OCI-LY1 (cell line): ENCODE measurements at regions not wholly inside any gene's neighbourhood (a gene's known extent, or its start where the extent isn't known, plus 50 kb on each side); places are given as distances from the start of the nearest gene placed in this dataset.

Experiments
- H2AFZ ChIP-seq: fragments of 200-600 bp; sonication (generic), shearing (Covaris generic); 2 replicates; pipeline ENCODE4 v1.6.0; 2014; ENCODE audit warnings: antibody characterized with exemption, mild to moderate bottlenecking, low read length
- H3F3A ChIP-seq: fragments of 200-600 bp; sonication (generic), shearing (Covaris generic); 2 replicates; pipeline ENCODE4 v1.6.0; 2014; ENCODE audit warnings: mild to moderate bottlenecking, antibody characterized with exemption, low read length, moderate library complexity; ENCODE audit not compliant: insufficient read depth
- H3K27ac ChIP-seq: fragments of 200-600 bp; sonication (generic); 2 replicates; pipeline ENCODE4 v1.5.1; 2014; ENCODE audit warnings: low read length, mixed run types, mild to moderate bottlenecking, low read depth; ENCODE audit not compliant: poor library complexity, severe bottlenecking
- H3K27me3 ChIP-seq: fragments of 200-600 bp; sonication (generic); 2 replicates; pipeline ENCODE4 v1.6.0; 2014; ENCODE audit warnings: antibody characterized with exemption, mild to moderate bottlenecking, low read length, moderate library complexity; ENCODE audit not compliant: insufficient read depth
- H3K36me3 ChIP-seq: fragments of 200-600 bp; sonication (generic); 2 replicates; pipeline ENCODE4 v1.6.1; 2014; ENCODE audit warnings: mild to moderate bottlenecking, antibody characterized with exemption, low read length, moderate library complexity, mixed read lengths; ENCODE audit not compliant: insufficient read depth
- H3K4me1 ChIP-seq: fragments of 200-600 bp; sonication (generic); 2 replicates; pipeline ENCODE4 v1.5.1; 2014; ENCODE audit warnings: mild to moderate bottlenecking, low read length, moderate library complexity; ENCODE audit not compliant: insufficient read depth, severe bottlenecking
- H3K4me2 ChIP-seq: fragments of 200-600 bp; sonication (generic), shearing (Covaris generic); 2 replicates; pipeline ENCODE4 v1.6.1; 2014; ENCODE audit warnings: low read length
- H3K4me3 ChIP-seq: fragments of 200-600 bp; sonication (generic); 2 replicates; pipeline ENCODE4 v1.5.1; 2014; ENCODE audit warnings: low read length, low read depth, mild to moderate bottlenecking, mixed read lengths; ENCODE audit not compliant: poor library complexity, severe bottlenecking
- H3K79me2 ChIP-seq: fragments of 200-600 bp; shearing (Covaris generic); 2 replicates; pipeline ENCODE4 v1.6.1; 2016; ENCODE audit warnings: mixed run types, low read length, mixed read lengths; ENCODE audit not compliant: insufficient read depth
- H3K9ac ChIP-seq: fragments of 200-600 bp; sonication (generic), shearing (Covaris generic); 2 replicates; pipeline ENCODE4 v1.6.1; 2014; ENCODE audit warnings: mild to moderate bottlenecking, low read length, mixed read lengths
- H3K9me2 ChIP-seq: fragments of 200-600 bp; sonication (generic), shearing (Covaris generic); 2 replicates; pipeline ENCODE4 v1.6.1; 2014; ENCODE audit warnings: low read depth, mild to moderate bottlenecking, low read length, mixed read lengths
- H3K9me3 ChIP-seq: fragments of 200-600 bp; shearing (Covaris generic); 2 replicates; pipeline ENCODE4 v1.6.1; 2014; ENCODE audit warnings: low read length, mixed read lengths
- H4K20me1 ChIP-seq: fragments of 200-600 bp; sonication (generic), shearing (Covaris generic); 2 replicates; pipeline ENCODE4 v1.6.0; 2016; ENCODE audit warnings: mild to moderate bottlenecking, low read length; ENCODE audit not compliant: insufficient read depth
- CTCF ChIP-seq: fragments of 200-600 bp; sonication (generic), shearing (Covaris generic); IDR thresholded peaks from 2 replicates; pipeline ENCODE4 v1.5.1; 2017; ENCODE audit warnings: mild to moderate bottlenecking, antibody characterized with exemption, low read length, moderate library complexity, mixed read lengths
- EZH2 ChIP-seq: fragments of 200-600 bp; sonication (generic), shearing (Covaris generic); IDR thresholded peaks from 2 replicates; pipeline ENCODE4 v1.8.0; 2017; ENCODE audit warnings: borderline replicate concordance, mixed run types, mild to moderate bottlenecking, antibody characterized with exemption, low read length, moderate library complexity, mixed read lengths

- Histone ChIP-seq H3K27ac (no peak overlapping the region), H3F3A (no peaks in the 10 kb centered on the region), H3K9me3 (no peaks in the 10 kb centered on the region), H3K4me3 (no peak overlapping the region), H3K4me2 (no peak overlapping the region), H3K9ac (no peak overlapping the region), H4K20me1 (no peaks in the 10 kb centered on the region), H2AFZ (no peak overlapping the region), H3K27me3 (no peaks in the 10 kb centered on the region), H3K36me3 (no peaks in the 10 kb centered on the region), H3K9me2 (no peaks in the 10 kb centered on the region), H3K4me1 (no peaks in the 10 kb centered on the region), H3K79me2 (no peaks in the 10 kb centered on the region)
- no peak for TF ChIP-seq EZH2
Measured at GRCh38 chr2:13180729-13181128, 464.0 kb downstream of the TRIB2 start.

DNA sequence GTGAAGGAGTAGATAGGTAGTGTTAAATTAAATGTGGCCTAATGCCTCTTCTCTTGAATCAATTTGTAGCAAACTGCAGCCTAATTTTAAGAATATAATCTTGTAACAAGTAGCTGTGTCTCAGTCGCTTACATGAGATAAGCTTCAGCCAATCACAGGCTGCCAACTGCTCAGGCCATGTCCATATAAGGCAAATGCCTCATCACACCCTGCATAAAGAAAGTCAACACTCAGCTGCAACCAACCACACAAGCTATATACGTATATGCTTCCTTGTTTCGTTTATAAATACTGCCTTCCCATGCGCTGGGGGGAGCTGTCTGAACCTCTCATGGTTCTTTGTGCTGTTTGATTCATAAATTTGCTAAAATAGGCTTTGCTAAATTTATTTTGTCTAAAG, 476.3 kb downstream of the TRIB2 start:
- Histone ChIP-seq H3K9me3 (no peaks in the 10 kb centered on the region), H3K4me2 (no peak overlapping the region), H3K4me3 (no peak overlapping the region), H4K20me1 (no peaks in the 10 kb centered on the region), H2AFZ (no peak overlapping the region), H3K9me2 (no peaks in the 10 kb centered on the region), H3K27me3 (no peaks in the 10 kb centered on the region), H3K9ac (no peak overlapping the region), H3F3A (no peaks in the 10 kb centered on the region), H3K36me3 (no peaks in the 10 kb centered on the region), H3K27ac (no peak overlapping the region), H3K4me1 (peaks cover 5% of the 10 kb centered on the region), H3K79me2 (no peaks in the 10 kb centered on the region)
- TF ChIP-seq EZH2: no peak
- TF ChIP-seq CTCF: no peak

DNA sequence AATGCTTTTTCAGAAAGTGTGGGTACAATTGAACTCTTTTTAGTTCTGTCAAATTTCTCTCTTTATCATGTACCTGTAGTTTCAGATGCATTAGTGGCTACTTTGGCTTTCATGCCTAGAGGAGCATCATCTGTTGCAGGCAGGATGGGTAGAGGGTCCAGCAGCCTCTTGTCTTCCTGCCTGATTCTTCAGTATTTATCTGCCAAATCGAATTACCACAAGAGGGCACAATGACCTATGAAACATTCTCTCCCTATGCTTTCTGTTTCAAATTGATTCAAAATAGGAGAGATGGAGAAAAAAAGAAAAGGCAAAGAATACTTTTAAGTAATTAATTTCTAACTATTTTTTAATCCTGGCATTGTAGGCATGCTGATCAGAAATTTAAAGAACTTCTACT, 477.2 kb downstream of the TRIB2 start:
- no peaks in the 10 kb centered on the region for H3K36me3 ChIP-seq
- no peaks in the 10 kb centered on the region for H3K9me3 ChIP-seq
- H3K4me2 ChIP-seq: no peak overlapping the region
- no peak for TF ChIP-seq EZH2
- TF ChIP-seq CTCF: peak; percentile 47
- H3K79me2 ChIP-seq: no peaks in the 10 kb centered on the region
- no peaks in the 10 kb centered on the region for H3K9me2 ChIP-seq
- no peak overlapping the region for H3K9ac ChIP-seq
- H3K27me3 ChIP-seq: no peaks in the 10 kb centered on the region
- no peak overlapping the region for H3K4me3 ChIP-seq
- peaks cover 5% of the 10 kb centered on the region for H3K4me1 ChIP-seq
- H3F3A ChIP-seq: no peaks in the 10 kb centered on the region
- no peaks in the 10 kb centered on the region for H4K20me1 ChIP-seq
- H2AFZ ChIP-seq: no peak overlapping the region
- no peak overlapping the region for H3K27ac ChIP-seq

DNA sequence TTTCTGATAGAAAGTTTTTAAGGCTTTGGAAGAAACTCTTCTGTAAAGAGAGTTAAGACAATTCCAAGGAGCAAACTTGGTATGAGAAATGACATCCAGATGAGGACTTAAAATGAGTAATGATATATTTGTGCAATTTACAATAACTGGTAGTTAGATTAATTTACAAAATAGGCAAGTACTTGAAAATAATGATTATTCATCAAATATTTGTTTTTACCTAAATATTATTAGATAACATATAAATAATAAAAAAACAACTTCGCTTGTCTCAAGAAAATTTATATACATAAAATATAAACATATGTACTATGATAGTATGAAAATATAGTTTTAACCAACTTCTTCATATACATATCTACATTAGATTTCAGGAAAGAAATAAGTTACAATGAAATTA, 478.5 kb downstream of the TRIB2 start:
- TF ChIP-seq EZH2 (no peak), CTCF (no peak)

More for the DNA sequence above, 478.5 kb downstream of the TRIB2 start:
- Histone ChIP-seq H4K20me1 (no peaks in the 10 kb centered on the region), H3K36me3 (no peaks in the 10 kb centered on the region), H3K4me2 (no peak overlapping the region), H3K9me3 (no peaks in the 10 kb centered on the region), H2AFZ (no peak overlapping the region), H3F3A (no peaks in the 10 kb centered on the region), H3K27ac (no peak overlapping the region), H3K27me3 (no peaks in the 10 kb centered on the region), H3K4me1 (peaks cover 5% of the 10 kb centered on the region), H3K9ac (no peak overlapping the region), H3K79me2 (no peaks in the 10 kb centered on the region), H3K9me2 (no peaks in the 10 kb centered on the region), H3K4me3 (no peak overlapping the region)
